ENCODE measurements at regions not wholly inside any gene's neighbourhood (a gene's known extent, or its start where the extent isn't known, plus 50 kb on each side); places are given as distances from the start of the nearest gene placed in this dataset.

DNA sequence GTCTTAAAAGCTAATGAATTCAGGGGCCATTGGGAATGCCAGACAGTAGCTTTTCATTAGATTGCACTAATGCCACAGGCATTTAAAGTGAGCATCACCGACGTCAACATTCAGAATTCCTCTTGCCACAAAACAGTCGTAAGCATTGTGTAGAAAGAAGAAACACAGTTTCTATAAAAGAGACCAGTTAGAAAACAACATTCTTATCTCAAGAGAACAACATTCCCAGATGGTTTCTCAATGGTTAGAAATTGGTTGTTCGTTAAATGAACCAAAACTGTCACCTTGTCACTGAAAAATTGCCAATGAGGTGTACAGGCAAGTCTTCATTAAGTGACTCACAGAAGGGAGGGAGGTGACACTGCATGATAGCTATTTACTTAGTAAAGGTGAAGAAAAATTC, 401.6 kb upstream of the PRR16 start:
- TF ChIP-seq, protein P1, sequence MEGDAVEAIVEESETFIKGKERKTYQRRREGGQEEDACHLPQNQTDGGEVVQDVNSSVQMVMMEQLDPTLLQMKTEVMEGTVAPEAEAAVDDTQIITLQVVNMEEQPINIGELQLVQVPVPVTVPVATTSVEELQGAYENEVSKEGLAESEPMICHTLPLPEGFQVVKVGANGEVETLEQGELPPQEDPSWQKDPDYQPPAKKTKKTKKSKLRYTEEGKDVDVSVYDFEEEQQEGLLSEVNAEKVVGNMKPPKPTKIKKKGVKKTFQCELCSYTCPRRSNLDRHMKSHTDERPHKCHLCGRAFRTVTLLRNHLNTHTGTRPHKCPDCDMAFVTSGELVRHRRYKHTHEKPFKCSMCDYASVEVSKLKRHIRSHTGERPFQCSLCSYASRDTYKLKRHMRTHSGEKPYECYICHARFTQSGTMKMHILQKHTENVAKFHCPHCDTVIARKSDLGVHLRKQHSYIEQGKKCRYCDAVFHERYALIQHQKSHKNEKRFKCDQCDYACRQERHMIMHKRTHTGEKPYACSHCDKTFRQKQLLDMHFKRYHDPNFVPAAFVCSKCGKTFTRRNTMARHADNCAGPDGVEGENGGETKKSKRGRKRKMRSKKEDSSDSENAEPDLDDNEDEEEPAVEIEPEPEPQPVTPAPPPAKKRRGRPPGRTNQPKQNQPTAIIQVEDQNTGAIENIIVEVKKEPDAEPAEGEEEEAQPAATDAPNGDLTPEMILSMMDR (conservative IDR thresholded peaks at IDR 0.05), result no peak
- no peak for TF ChIP-seq ZFX (IDR thresholded peaks at IDR 0.05)

Measured in C4-2B (cell line).